Lower leg skin (tissue), 3 donors: ENCODE measurements at regions not wholly inside any gene's neighbourhood (a gene's known extent, or its start where the extent isn't known, plus 50 kb on each side); places are given as distances from the start of the nearest gene placed in this dataset.
"Not testable (repeated sequence)": the region's sequence is repeated elsewhere in the genome, so short reads cannot be mapped to it uniquely, and the experiment has no call there.

Experiments
- CTCF ChIP-seq, 3 donors: fragments of 450-650 bp; IDR thresholded peaks; one replicate each; pipeline ENCODE4 v1.5.1; 2016; ENCODE audit warnings: antibody characterized with exemption in 3 of 3, mild to moderate bottlenecking in 3 of 3, moderate library complexity in 2 of 3
- POLR2A ChIP-seq, 2 donors: fragments of 450-650 bp; IDR thresholded peaks; one replicate each; pipeline ENCODE4 v1.6.1; 2016 to 2017; ENCODE audit warnings: antibody characterized with exemption in 2 of 2, mild to moderate bottlenecking in 1 of 2, moderate library complexity in 1 of 2

GRCh38 chr16:32152434-32152833, 100.7 kb upstream of the TP53TG3D start:
- not testable (repeated sequence) for TF ChIP-seq CTCF, POLR2A (IDR thresholded peaks at IDR 0.05)
